ENCODE measurements at regions not wholly inside any gene's neighbourhood (a gene's known extent, or its start where the extent isn't known, plus 50 kb on each side); places are given as distances from the start of the nearest gene placed in this dataset.

- TF ChIP-seq PRDM6 (tag by site-specific recombination; IDR thresholded peaks at IDR 0.05) (no peak), OVOL3 (tag by site-specific recombination; IDR thresholded peaks at IDR 0.05) (no peak), ZBTB21 (tag by site-specific recombination; IDR thresholded peaks at IDR 0.05) (no peak), ZNF280C (tag by site-specific recombination; IDR thresholded peaks at IDR 0.05) (no peak), SP7 (tag by site-specific recombination; IDR thresholded peaks at IDR 0.05) (0 out of 2 replicates have a peak, but pooled peaks have one; percentile 18), ZBTB8A (tag by site-specific recombination; IDR thresholded peaks at IDR 0.05) (no peak), ZNF521 (tag by site-specific recombination; IDR thresholded peaks at IDR 0.05) (no peak), GLIS2 (tag by site-specific recombination; IDR thresholded peaks at IDR 0.05) (no peak), ZNF121 (tag by site-specific recombination; IDR thresholded peaks at IDR 0.05) (no peak)
These were observed 145.5 kb upstream of the DUSP10 start (continued) for GRCh38 chr1:221887415-221887746.

- H3K36me3 ChIP-seq (ENCODE audit: control insufficient read depth in 2 of 2, insufficient read depth in 1 of 2, low read length in 2 of 2), result no peaks in the 10 kb centered on the region
- no peak overlapping the region for H3K4me3 ChIP-seq (ENCODE audit: low read depth, low read length)
- POLR2A ChIA-PET, result interaction anchor here (1.0 kb wide), 1 partner anchor 145 kb away, joined by 5 read pairs; the partner anchor contains the start of gene DUSP10
- H3K27ac ChIP-seq (ENCODE audit: extremely low read depth, low read depth, low read length), result peak overlapping the region; percentile 18
- H3K9me3 ChIP-seq (ENCODE audit: control insufficient read depth, insufficient read depth, low read depth, low read length), result no peaks in the 10 kb centered on the region
- CTCF ChIA-PET, result interaction anchor here (0.6 to 2.2 kb wide), 7 partner anchors 10 to 569 kb away, joined by 3 to 7 read pairs (median 3); no protein-coding TSS in a partner anchor
- peaks cover 5% of the 10 kb centered on the region for H3K4me1 ChIP-seq (ENCODE audit: control insufficient read depth, insufficient read depth, low read length)
- TF ChIP-seq ZNF580 (tag by site-specific recombination; IDR thresholded peaks at IDR 0.05) (no peak), ZNF629 (tag by site-specific recombination; IDR thresholded peaks at IDR 0.05) (peak; percentile 75), TRIM28 (IDR thresholded peaks at IDR 0.05; ENCODE audit: borderline replicate concordance, low read length) (peak; percentile 50; the same call in 1 of the 2 replicates), ZNF530 (tag by site-specific recombination; IDR thresholded peaks at IDR 0.05; ENCODE audit: low read depth) (no peak), ZNF248 (tag by site-specific recombination; IDR thresholded peaks at IDR 0.05) (no peak), ZNF202 (tag by site-specific recombination; IDR thresholded peaks at IDR 0.05; ENCODE audit: borderline replicate concordance) (no peak), KLF10 (tag by site-specific recombination; IDR thresholded peaks at IDR 0.05) (0 out of 2 replicates have a peak, but pooled peaks have one; percentile 23), ZNF311 (tag by site-specific recombination; IDR thresholded peaks at IDR 0.05; ENCODE audit: borderline replicate concordance) (no peak), ZNF223 (tag by site-specific recombination; IDR thresholded peaks at IDR 0.05) (no peak), ZNF423 (tag by site-specific recombination; IDR thresholded peaks at IDR 0.05) (no peak), ZNF692 (tag by site-specific recombination; IDR thresholded peaks at IDR 0.05) (peak; percentile 35; the same call in 1 of the 2 replicates), ZBTB48 (tag by site-specific recombination; IDR thresholded peaks at IDR 0.05) (peak; percentile 89), ZBTB21 (tag by site-specific recombination; IDR thresholded peaks at IDR 0.05) (peak; percentile 40; the same call in 1 of the 2 replicates), PRDM1 (tag by site-specific recombination; IDR thresholded peaks at IDR 0.05) (peak; percentile 67)
- TF ChIP-seq, protein P1, sequence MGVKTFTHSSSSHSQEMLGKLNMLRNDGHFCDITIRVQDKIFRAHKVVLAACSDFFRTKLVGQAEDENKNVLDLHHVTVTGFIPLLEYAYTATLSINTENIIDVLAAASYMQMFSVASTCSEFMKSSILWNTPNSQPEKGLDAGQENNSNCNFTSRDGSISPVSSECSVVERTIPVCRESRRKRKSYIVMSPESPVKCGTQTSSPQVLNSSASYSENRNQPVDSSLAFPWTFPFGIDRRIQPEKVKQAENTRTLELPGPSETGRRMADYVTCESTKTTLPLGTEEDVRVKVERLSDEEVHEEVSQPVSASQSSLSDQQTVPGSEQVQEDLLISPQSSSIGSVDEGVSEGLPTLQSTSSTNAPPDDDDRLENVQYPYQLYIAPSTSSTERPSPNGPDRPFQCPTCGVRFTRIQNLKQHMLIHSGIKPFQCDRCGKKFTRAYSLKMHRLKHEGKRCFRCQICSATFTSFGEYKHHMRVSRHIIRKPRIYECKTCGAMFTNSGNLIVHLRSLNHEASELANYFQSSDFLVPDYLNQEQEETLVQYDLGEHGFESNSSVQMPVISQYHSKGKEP (tag by site-specific recombination; IDR thresholded peaks at IDR 0.05), result no peak
- TF ChIP-seq, protein P2, sequence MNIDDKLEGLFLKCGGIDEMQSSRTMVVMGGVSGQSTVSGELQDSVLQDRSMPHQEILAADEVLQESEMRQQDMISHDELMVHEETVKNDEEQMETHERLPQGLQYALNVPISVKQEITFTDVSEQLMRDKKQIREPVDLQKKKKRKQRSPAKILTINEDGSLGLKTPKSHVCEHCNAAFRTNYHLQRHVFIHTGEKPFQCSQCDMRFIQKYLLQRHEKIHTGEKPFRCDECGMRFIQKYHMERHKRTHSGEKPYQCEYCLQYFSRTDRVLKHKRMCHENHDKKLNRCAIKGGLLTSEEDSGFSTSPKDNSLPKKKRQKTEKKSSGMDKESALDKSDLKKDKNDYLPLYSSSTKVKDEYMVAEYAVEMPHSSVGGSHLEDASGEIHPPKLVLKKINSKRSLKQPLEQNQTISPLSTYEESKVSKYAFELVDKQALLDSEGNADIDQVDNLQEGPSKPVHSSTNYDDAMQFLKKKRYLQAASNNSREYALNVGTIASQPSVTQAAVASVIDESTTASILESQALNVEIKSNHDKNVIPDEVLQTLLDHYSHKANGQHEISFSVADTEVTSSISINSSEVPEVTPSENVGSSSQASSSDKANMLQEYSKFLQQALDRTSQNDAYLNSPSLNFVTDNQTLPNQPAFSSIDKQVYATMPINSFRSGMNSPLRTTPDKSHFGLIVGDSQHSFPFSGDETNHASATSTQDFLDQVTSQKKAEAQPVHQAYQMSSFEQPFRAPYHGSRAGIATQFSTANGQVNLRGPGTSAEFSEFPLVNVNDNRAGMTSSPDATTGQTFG (tag by site-specific recombination; IDR thresholded peaks at IDR 0.05; ENCODE audit: borderline replicate concordance), result no peak
- TF ChIP-seq, protein P3, sequence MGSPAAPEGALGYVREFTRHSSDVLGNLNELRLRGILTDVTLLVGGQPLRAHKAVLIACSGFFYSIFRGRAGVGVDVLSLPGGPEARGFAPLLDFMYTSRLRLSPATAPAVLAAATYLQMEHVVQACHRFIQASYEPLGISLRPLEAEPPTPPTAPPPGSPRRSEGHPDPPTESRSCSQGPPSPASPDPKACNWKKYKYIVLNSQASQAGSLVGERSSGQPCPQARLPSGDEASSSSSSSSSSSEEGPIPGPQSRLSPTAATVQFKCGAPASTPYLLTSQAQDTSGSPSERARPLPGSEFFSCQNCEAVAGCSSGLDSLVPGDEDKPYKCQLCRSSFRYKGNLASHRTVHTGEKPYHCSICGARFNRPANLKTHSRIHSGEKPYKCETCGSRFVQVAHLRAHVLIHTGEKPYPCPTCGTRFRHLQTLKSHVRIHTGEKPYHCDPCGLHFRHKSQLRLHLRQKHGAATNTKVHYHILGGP (tag by site-specific recombination; IDR thresholded peaks at IDR 0.05), result peak; percentile 75
These were observed 145.0 kb upstream of the DUSP10 start for GRCh38 chr1:221886743-221887414.

All from HEK293 (cell line).